ENCODE measurements at regions not wholly inside any gene's neighbourhood (a gene's known extent, or its start where the extent isn't known, plus 50 kb on each side); places are given as distances from the start of the nearest gene placed in this dataset.

GRCh38 chrX:127649011-127649410 lies 403.2 kb downstream of the ACTRT1 start:
- Histone ChIP-seq H4K91ac (replicated peaks; ENCODE audit: insufficient read length, low read length) (no peak overlapping the region), H3K79me2 (ENCODE audit: control insufficient read depth in 1 of 2, insufficient read depth in 2 of 2, low read length in 2 of 2) (no peaks in the 10 kb centered on the region), H3K4me1 (replicated peaks in 1 of 4; ENCODE audit: control insufficient read depth in 3 of 4, insufficient read depth in 4 of 4, low read length in 3 of 4) (peaks cover 0 to 3% (median 0%) of the 10 kb centered on the region in 4 experiments; a peak in 1 of 7 replicates), H3K4me2 (ENCODE audit: insufficient read depth in 1 of 2, low read depth in 2 of 2, low read length in 2 of 2) (no peak overlapping the region), H2BK5ac (ENCODE audit: low read depth, low read length) (no peak overlapping the region), H4K8ac (ENCODE audit: extremely low read depth, insufficient read depth, low read length) (no peak overlapping the region), H3K79me1 (ENCODE audit: low read depth, low read length) (no peaks in the 10 kb centered on the region), H3K56ac (replicated peaks; ENCODE audit: insufficient read length, low read depth, low read length) (no peak overlapping the region), H2BK120ac (replicated peaks; ENCODE audit: low read depth, low read length) (no peak overlapping the region), H3K23ac (ENCODE audit: insufficient read length) (no peak overlapping the region), H2BK12ac (ENCODE audit: low read depth, low read length) (no peak overlapping the region), H3K27me3 (replicated peaks in 1 of 4; ENCODE audit: control insufficient read depth in 3 of 4, extremely low read depth in 1 of 4, insufficient read depth in 3 of 4, low read length in 3 of 4) (no peaks in the 10 kb centered on the region), H2BK15ac (ENCODE audit: low read length) (no peak overlapping the region), H3K4ac (replicated peaks; ENCODE audit: insufficient read length, low read depth, low read length) (no peak overlapping the region), H3K14ac (ENCODE audit: insufficient read length) (no peak overlapping the region), H3K9me3 (ENCODE audit: insufficient read depth in 2 of 2, low read depth in 1 of 2, low read length in 1 of 2) (no peaks in the 10 kb centered on the region), H2AFZ (ENCODE audit: low read length) (no peak overlapping the region), H3K23me2 (ENCODE audit: low read depth, low read length) (no peaks in the 10 kb centered on the region), H2BK20ac (ENCODE audit: low read length) (no peak overlapping the region), H2AK5ac (ENCODE audit: low read depth, low read length) (no peak overlapping the region), H3K18ac (ENCODE audit: extremely low read depth, low read length) (no peak overlapping the region), H3K36me3 (ENCODE audit: control insufficient read depth in 2 of 4, insufficient read depth in 4 of 4, low read length in 3 of 4) (no peaks in the 10 kb centered on the region), H3K27ac (ENCODE audit: low read depth, low read length) (no peak overlapping the region), H3K4me3 (ENCODE audit: extremely low read depth in 1 of 4, insufficient read depth in 2 of 4, low read depth in 3 of 4, low read length in 4 of 4) (no peak overlapping the region), H4K5ac (ENCODE audit: insufficient read length, low read depth, low read length) (no peak overlapping the region), H4K20me1 (replicated peaks in 1 of 2; ENCODE audit: control insufficient read depth in 1 of 2, insufficient read depth in 2 of 2, low read length in 2 of 2) (no peaks in the 10 kb centered on the region), H3K9ac (replicated peaks in 1 of 4; ENCODE audit: extremely low read depth in 1 of 4, low read depth in 3 of 4, low read length in 3 of 4) (no peak overlapping the region)
- CTCF ChIA-PET (ENCODE audit: partially characterized antibody): no interaction called here
- TF ChIP-seq CBX5 (IDR thresholded peaks at IDR 0.05; ENCODE audit: low read depth, low read length): no peak
- no peak for TF ChIP-seq FOSL1 (IDR thresholded peaks at IDR 0.05; ENCODE audit: insufficient read depth, low read depth, low read length)
- no peak for TF ChIP-seq TEAD4 (IDR thresholded peaks at IDR 0.05; ENCODE audit: low read depth, low read length)
- TF ChIP-seq CREB1 (IDR thresholded peaks at IDR 0.05): no peak
- TF ChIP-seq POLR2AphosphoS5 (IDR thresholded peaks at IDR 0.05; ENCODE audit: low read depth, low read length): no peak
- TF ChIP-seq USF2 (IDR thresholded peaks at IDR 0.05; ENCODE audit: low read length): no peak
- TF ChIP-seq POU5F1 (IDR thresholded peaks at IDR 0.05; ENCODE audit: low read depth, low read length): no peak
- TF ChIP-seq KDM1A (IDR thresholded peaks at IDR 0.05; ENCODE audit: borderline replicate concordance, low read length): no peak
- POLR2A ChIA-PET (ENCODE audit: partially characterized antibody): no interaction called here
- FAIRE-seq (no peak), DNase-seq (ENCODE audit: low read depth in 1 of 2, low spot score in 2 of 2) (no peak)
- 75% methylated on average over 1 of the region's 1 CpG; no CpG with 5 or more reads in 1 of the 2 experiments for WGBS, 2 experiments (ENCODE audit: extremely low coverage in 1 of 2, insufficient coverage in 1 of 2, insufficient read length in 1 of 2, insufficient replicate concordance in 2 of 2, low coverage in 1 of 2, low lambda C conversion rate in 2 of 2, missing lambda C conversion rate in 1 of 2)
